ENCODE measurements at regions not wholly inside any gene's neighbourhood (a gene's known extent, or its start where the extent isn't known, plus 50 kb on each side); places are given as distances from the start of the nearest gene placed in this dataset.

GRCh38 chr3:64318668-64319271 lies 93.5 kb upstream of the PRICKLE2 start:
- no peak for DNase-seq (ENCODE audit: low spot score)
- peak; percentile 73 for FAIRE-seq

- DNase-seq (ENCODE audit: low spot score) (peak; percentile 40), FAIRE-seq (no peak)
Measured at GRCh38 chr3:64318001-64318400, 92.7 kb upstream of the PRICKLE2 start.

GRCh38 chr3:64316971-64317370 lies 91.7 kb upstream of the PRICKLE2 start:
- no peak for FAIRE-seq

GRCh38 chr3:64311424-64312061 lies 86.3 kb upstream of the PRICKLE2 start:
- DNase-seq (ENCODE audit: low spot score) (no peak), FAIRE-seq (no peak)

More at GRCh38 chr3:64316971-64317370, 91.7 kb upstream of the PRICKLE2 start:
- peak; percentile 48 for DNase-seq (ENCODE audit: low spot score)

- FAIRE-seq: no peak
- no peak for DNase-seq (ENCODE audit: low spot score)
Measured at GRCh38 chr3:64308931-64309330, 83.7 kb upstream of the PRICKLE2 start.

- FAIRE-seq: no peak
- DNase-seq (ENCODE audit: low spot score): no peak
Measured at GRCh38 chr3:64306745-64307144, 81.5 kb upstream of the PRICKLE2 start.

- no peak for FAIRE-seq
- no peak for DNase-seq (ENCODE audit: low spot score)
Measured at GRCh38 chr3:64305731-64306130, 80.5 kb upstream of the PRICKLE2 start.

GRCh38 chr3:64304828-64305410 lies 79.7 kb upstream of the PRICKLE2 start:
- FAIRE-seq (no peak), DNase-seq (ENCODE audit: low spot score) (no peak)

GRCh38 chr3:64303881-64304280 lies 78.6 kb upstream of the PRICKLE2 start:
- FAIRE-seq: no peak
- no peak for DNase-seq (ENCODE audit: low spot score)

- DNase-seq (ENCODE audit: low spot score) (no peak), FAIRE-seq (no peak)
Measured at GRCh38 chr3:64303401-64303800, 78.1 kb upstream of the PRICKLE2 start.

- DNase-seq (ENCODE audit: low spot score): no peak
- FAIRE-seq: no peak
Measured at GRCh38 chr3:64301476-64301875, 76.2 kb upstream of the PRICKLE2 start.

- peak; percentile 30 for FAIRE-seq
- DNase-seq (ENCODE audit: low spot score): peak; percentile 33
Measured at GRCh38 chr3:64300790-64301423, 75.6 kb upstream of the PRICKLE2 start.

- FAIRE-seq: no peak
- DNase-seq (ENCODE audit: low spot score): no peak
Measured at GRCh38 chr3:64299206-64299605, 73.9 kb upstream of the PRICKLE2 start.

GRCh38 chr3:64297563-64297962 lies 72.3 kb upstream of the PRICKLE2 start:
- DNase-seq (ENCODE audit: low spot score) (no peak), FAIRE-seq (peak; percentile 13)

- DNase-seq (ENCODE audit: low spot score) (peak; percentile 58), FAIRE-seq (no peak)
Measured at GRCh38 chr3:64295594-64295993, 70.3 kb upstream of the PRICKLE2 start.

GRCh38 chr3:64294771-64295170 lies 69.5 kb upstream of the PRICKLE2 start:
- DNase-seq (ENCODE audit: low spot score) (no peak), FAIRE-seq (no peak)

GRCh38 chr3:64293121-64293520 lies 67.9 kb upstream of the PRICKLE2 start:
- DNase-seq (ENCODE audit: low spot score) (no peak), FAIRE-seq (no peak)

GRCh38 chr3:64291956-64292355 lies 66.7 kb upstream of the PRICKLE2 start:
- DNase-seq (ENCODE audit: low spot score) (no peak), FAIRE-seq (no peak)

GRCh38 chr3:64291345-64291744 lies 66.1 kb upstream of the PRICKLE2 start:
- DNase-seq (ENCODE audit: low spot score): peak; percentile 64
- FAIRE-seq: no peak

GRCh38 chr3:64290864-64291263 lies 65.6 kb upstream of the PRICKLE2 start:
- FAIRE-seq (peak; percentile 56), DNase-seq (ENCODE audit: low spot score) (peak; percentile 11)

- DNase-seq (ENCODE audit: low spot score) (no peak), FAIRE-seq (no peak)
Measured at GRCh38 chr3:64290161-64290560, 64.9 kb upstream of the PRICKLE2 start.

- no peak for FAIRE-seq
- no peak for DNase-seq (ENCODE audit: low spot score)
Measured at GRCh38 chr3:64289622-64290021, 64.4 kb upstream of the PRICKLE2 start.
